SK-N-SH treated with all-trans-retinoic acid at 6 μM for 48 hours (cell line): ENCODE measurements at regions not wholly inside any gene's neighbourhood (a gene's known extent, or its start where the extent isn't known, plus 50 kb on each side); places are given as distances from the start of the nearest gene placed in this dataset.

Experiments
- RARB ChIP-seq: fragments of 250-450 bp; sonication (Bioruptor Pico); IDR thresholded peaks from 2 replicates; pipeline ENCODE4 v1.8.0; 2021; ENCODE audit warnings: mild to moderate bottlenecking, moderate library complexity
- ZFP30 ChIP-seq: fragments of 450-650 bp; formaldehyde crosslinking; IDR thresholded peaks from 2 replicates; pipeline ENCODE4 v1.5.0; 2022; ENCODE audit warnings: mild to moderate bottlenecking, moderate library complexity
- ZNF70 ChIP-seq: fragments of 450-650 bp; formaldehyde crosslinking; IDR thresholded peaks from 2 replicates; pipeline ENCODE4 v1.5.0; 2020; ENCODE audit warnings: mild to moderate bottlenecking, moderate library complexity
- TF ChIP-seq, protein P1 (sequence below): fragments of 250-450 bp; sonication (Bioruptor Pico); IDR thresholded peaks from 2 replicates; pipeline ENCODE4 v1.8.0; 2020; ENCODE audit warnings: mild to moderate bottlenecking, moderate library complexity, borderline replicate concordance
- TF ChIP-seq, protein P2 (sequence below): fragments of 250-450 bp; sonication (Bioruptor Pico); IDR thresholded peaks from 2 replicates; pipeline ENCODE4 v1.8.0; 2021; ENCODE audit warnings: low read depth, mild to moderate bottlenecking, moderate library complexity, borderline replicate concordance

DNA sequence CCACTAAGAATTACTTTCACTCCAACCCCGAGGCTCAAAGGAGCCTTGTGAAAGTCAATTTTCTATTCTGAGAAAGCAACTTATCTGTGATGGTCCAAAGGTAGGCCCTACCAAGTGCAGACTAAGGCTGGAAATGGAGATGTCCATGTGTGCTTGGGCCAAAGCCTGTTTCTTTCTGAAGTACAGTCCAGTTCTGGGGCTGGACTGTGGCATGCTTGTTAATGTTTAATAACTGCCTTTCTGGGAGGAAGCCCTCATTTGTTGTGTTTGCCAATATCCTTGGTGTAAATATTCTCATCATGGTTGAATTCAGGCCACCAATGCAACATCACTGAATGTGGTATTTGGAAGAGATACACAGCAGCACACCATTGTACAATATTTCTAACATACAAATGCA lies 182.3 kb upstream of the BCL6 start:
- TF ChIP-seq, protein P1, sequence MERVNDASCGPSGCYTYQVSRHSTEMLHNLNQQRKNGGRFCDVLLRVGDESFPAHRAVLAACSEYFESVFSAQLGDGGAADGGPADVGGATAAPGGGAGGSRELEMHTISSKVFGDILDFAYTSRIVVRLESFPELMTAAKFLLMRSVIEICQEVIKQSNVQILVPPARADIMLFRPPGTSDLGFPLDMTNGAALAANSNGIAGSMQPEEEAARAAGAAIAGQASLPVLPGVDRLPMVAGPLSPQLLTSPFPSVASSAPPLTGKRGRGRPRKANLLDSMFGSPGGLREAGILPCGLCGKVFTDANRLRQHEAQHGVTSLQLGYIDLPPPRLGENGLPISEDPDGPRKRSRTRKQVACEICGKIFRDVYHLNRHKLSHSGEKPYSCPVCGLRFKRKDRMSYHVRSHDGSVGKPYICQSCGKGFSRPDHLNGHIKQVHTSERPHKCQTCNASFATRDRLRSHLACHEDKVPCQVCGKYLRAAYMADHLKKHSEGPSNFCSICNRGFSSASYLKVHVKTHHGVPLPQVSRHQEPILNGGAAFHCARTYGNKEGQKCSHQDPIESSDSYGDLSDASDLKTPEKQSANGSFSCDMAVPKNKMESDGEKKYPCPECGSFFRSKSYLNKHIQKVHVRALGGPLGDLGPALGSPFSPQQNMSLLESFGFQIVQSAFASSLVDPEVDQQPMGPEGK (CRISPR knock-in tag): no peak
- TF ChIP-seq ZNF70 (CRISPR knock-in tag) (no peak), ZFP30 (CRISPR knock-in tag) (no peak), RARB (CRISPR knock-in tag) (no peak)
- TF ChIP-seq, protein P2, sequence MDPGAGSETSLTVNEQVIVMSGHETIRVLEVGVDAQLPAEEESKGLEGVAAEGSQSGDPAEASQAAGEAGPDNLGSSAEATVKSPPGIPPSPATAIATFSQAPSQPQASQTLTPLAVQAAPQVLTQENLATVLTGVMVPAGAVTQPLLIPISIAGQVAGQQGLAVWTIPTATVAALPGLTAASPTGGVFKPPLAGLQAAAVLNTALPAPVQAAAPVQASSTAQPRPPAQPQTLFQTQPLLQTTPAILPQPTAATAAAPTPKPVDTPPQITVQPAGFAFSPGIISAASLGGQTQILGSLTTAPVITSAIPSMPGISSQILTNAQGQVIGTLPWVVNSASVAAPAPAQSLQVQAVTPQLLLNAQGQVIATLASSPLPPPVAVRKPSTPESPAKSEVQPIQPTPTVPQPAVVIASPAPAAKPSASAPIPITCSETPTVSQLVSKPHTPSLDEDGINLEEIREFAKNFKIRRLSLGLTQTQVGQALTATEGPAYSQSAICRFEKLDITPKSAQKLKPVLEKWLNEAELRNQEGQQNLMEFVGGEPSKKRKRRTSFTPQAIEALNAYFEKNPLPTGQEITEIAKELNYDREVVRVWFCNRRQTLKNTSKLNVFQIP: no peak
